Neural progenitor cell (in vitro differentiated cells): ENCODE measurements at regions not wholly inside any gene's neighbourhood (a gene's known extent, or its start where the extent isn't known, plus 50 kb on each side); places are given as distances from the start of the nearest gene placed in this dataset.

Source experiments
- CTCF ChIP-seq: fragments of 200-600 bp; sonication (generic); IDR thresholded peaks from 2 replicates; pipeline ENCODE4 v1.5.1; 2017; ENCODE audit warnings: antibody characterized with exemption, mild to moderate bottlenecking
- EZH2 ChIP-seq: fragments of 200-600 bp; sonication (generic); IDR thresholded peaks from 2 replicates; pipeline ENCODE4 v1.6.1; 2017; ENCODE audit warnings: antibody characterized with exemption, mild to moderate bottlenecking, moderate library complexity
- EZH2phosphoT487 ChIP-seq: fragments of 200-600 bp; sonication (generic); IDR thresholded peaks from 2 replicates; pipeline ENCODE4 v1.6.1; 2017; ENCODE audit warnings: antibody characterized with exemption

GRCh38 chr11:34566208-34566551 is 52.6 kb upstream of the ELF5 start:
- TF ChIP-seq CTCF (no peak), EZH2 (no peak), EZH2phosphoT487 (no peak)
